Progenitor cell of endocrine pancreas (in vitro differentiated cells): ENCODE measurements at regions not wholly inside any gene's neighbourhood (a gene's known extent, or its start where the extent isn't known, plus 50 kb on each side); places are given as distances from the start of the nearest gene placed in this dataset.

Experiments used
- DNase-seq: peaks from one replicate; pipeline ENCODE4 v3.0.0; 2021; ENCODE audit warnings: low spot score; ENCODE audit not compliant: unreplicated experiment
- H3K27ac Mint-ChIP-seq: 2 replicates; pipeline ENCODE4 v1.8.0; 2021; ENCODE audit warnings: mild to moderate bottlenecking, moderate library complexity, mixed read lengths
- H3K27me3 Mint-ChIP-seq: 2 replicates; pipeline ENCODE4 v1.8.0; 2021; ENCODE audit warnings: mixed read lengths
- H3K36me3 Mint-ChIP-seq: 2 replicates; pipeline ENCODE4 v1.8.0; 2022; ENCODE audit warnings: mixed read lengths; ENCODE audit not compliant: insufficient read depth
- H3K4me1 Mint-ChIP-seq: 2 replicates; pipeline ENCODE4 v1.8.0; 2021; ENCODE audit warnings: low read depth, mixed read lengths
- H3K4me3 Mint-ChIP-seq: 2 replicates; pipeline ENCODE4 v1.8.0; 2021; ENCODE audit warnings: low read depth, mild to moderate bottlenecking, moderate library complexity, mixed read lengths
- H3K9me3 Mint-ChIP-seq: 2 replicates; pipeline ENCODE4 v1.8.0; 2021; ENCODE audit warnings: low read depth, mixed read lengths
- TF ChIP-seq, protein P1 (sequence below): fragments of 200-600 bp; sonication (generic); IDR thresholded peaks from one replicate; pipeline ENCODE4 v1.5.0; 2021; ENCODE audit warnings: antibody characterized with exemption, mild to moderate bottlenecking; ENCODE audit not compliant: unreplicated experiment

DNA sequence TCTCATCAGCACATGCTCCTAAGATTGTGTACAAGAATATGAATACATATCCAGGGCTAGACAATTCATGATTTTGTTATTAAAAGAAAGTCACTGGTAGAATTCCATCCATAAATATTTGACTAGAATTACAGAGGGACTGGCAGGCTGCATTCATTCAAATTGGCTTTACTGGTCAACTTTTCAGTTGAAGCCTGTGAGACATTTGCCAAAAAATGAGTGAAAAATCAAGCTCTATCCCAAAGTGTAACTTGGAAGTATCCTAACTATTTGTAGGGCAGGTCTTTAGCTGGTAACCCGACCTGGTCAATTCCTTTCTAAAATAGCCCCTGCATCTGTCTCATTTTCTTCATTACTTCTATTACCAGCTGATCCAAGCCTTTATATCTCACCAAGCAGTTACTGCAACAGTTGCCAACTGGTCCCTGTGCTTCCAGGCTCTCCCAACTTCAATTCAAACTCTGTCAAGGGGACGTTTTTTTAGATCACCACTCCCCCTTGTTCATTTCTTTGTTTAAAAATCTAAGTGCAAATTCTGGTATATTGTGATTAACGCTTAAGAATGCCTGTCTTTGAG lies 173.1 kb upstream of the TBL1XR1 start:
- H3K36me3 Mint-ChIP-seq = no peaks in the 10 kb centered on the region
- peaks cover 26% of the 10 kb centered on the region for H3K4me1 Mint-ChIP-seq
- TF ChIP-seq, protein P1, sequence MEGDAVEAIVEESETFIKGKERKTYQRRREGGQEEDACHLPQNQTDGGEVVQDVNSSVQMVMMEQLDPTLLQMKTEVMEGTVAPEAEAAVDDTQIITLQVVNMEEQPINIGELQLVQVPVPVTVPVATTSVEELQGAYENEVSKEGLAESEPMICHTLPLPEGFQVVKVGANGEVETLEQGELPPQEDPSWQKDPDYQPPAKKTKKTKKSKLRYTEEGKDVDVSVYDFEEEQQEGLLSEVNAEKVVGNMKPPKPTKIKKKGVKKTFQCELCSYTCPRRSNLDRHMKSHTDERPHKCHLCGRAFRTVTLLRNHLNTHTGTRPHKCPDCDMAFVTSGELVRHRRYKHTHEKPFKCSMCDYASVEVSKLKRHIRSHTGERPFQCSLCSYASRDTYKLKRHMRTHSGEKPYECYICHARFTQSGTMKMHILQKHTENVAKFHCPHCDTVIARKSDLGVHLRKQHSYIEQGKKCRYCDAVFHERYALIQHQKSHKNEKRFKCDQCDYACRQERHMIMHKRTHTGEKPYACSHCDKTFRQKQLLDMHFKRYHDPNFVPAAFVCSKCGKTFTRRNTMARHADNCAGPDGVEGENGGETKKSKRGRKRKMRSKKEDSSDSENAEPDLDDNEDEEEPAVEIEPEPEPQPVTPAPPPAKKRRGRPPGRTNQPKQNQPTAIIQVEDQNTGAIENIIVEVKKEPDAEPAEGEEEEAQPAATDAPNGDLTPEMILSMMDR = no peak
- no peak overlapping the region for H3K4me3 Mint-ChIP-seq
- H3K9me3 Mint-ChIP-seq = peaks cover under 1% of the 10 kb centered on the region
- H3K27me3 Mint-ChIP-seq = no peaks in the 10 kb centered on the region
- DNase-seq = no peak
- peak overlapping the region; percentile 53 for H3K27ac Mint-ChIP-seq

DNA sequence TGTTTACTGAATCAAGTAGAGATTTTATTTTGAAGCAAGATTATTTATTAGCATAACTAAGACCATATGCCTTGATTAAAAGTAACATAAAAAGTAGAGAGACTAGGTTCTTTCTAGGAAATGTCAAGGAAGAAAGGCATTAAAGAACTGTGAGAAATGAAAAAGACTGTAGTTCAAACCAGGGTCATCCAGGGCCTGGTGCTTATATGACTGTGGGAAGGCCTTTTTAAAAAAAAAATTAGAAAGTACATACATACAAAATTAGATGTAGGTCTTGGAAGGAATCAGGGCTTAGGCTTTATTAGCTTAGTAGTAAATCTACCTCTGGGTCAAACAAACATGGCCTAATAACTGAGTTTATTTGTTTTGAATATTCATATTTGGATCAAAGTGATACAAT lies 173.9 kb upstream of the TBL1XR1 start:
- peaks cover 2% of the 10 kb centered on the region for H3K27me3 Mint-ChIP-seq
- peak overlapping the region; percentile 59 for H3K27ac Mint-ChIP-seq
- no peak for DNase-seq
- TF ChIP-seq, protein P1 = no peak
- no peak overlapping the region for H3K4me3 Mint-ChIP-seq
- H3K9me3 Mint-ChIP-seq = peaks cover 4% of the 10 kb centered on the region
- H3K36me3 Mint-ChIP-seq = peaks cover 1% of the 10 kb centered on the region
- peaks cover 26% of the 10 kb centered on the region for H3K4me1 Mint-ChIP-seq

DNA sequence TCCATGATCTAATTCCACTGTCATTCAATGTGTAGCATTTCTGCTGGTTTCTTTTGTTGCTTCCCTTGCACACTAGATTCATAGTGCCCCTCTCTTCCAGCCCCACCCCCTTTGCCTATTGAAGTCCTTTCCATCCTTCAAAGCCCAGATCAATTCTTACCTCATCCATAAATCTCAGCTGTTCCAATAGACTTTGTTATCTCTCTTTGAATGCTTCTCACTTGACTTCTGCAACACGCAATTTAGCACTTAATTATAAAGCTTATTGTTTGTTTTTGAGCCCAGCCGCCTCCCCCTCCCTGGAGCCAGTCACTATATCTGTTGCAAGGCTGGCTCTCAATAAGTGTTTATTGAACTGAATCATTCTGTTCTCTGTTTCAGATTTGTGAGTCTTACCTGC lies 174.6 kb upstream of the TBL1XR1 start:
- H3K9me3 Mint-ChIP-seq = peaks cover 4% of the 10 kb centered on the region
- H3K27ac Mint-ChIP-seq = peak overlapping the region; percentile 68
- H3K27me3 Mint-ChIP-seq = peaks cover 2% of the 10 kb centered on the region
- peak overlapping the region; percentile 0 for H3K4me3 Mint-ChIP-seq
- TF ChIP-seq, protein P1 = no peak
- peaks cover 26% of the 10 kb centered on the region for H3K4me1 Mint-ChIP-seq
- peaks cover 1% of the 10 kb centered on the region for H3K36me3 Mint-ChIP-seq
- no peak for DNase-seq

DNA sequence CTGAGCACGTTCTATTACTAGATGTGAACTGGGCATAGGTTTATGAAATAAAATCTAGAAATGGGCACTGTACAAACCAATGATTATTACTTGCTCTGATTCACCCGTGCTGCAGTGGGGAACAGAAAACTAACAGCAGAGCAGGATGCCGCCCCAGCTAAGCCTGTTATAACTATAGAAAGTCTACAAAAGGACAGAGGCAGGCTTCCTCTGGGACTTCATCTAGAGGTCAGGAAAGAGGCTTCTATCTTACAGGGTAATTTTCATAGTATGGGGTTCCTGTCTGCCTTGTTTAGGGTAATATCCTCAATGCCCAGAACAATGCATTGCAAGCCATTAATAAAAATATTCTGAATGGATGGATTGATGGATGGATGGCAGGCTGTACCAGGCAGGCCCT lies 177.0 kb upstream of the TBL1XR1 start:
- TF ChIP-seq, protein P1 = no peak
- peaks cover 26% of the 10 kb centered on the region for H3K4me1 Mint-ChIP-seq
- DNase-seq = no peak
- H3K9me3 Mint-ChIP-seq = peaks cover 4% of the 10 kb centered on the region
- no peak overlapping the region for H3K27ac Mint-ChIP-seq
- no peak overlapping the region for H3K4me3 Mint-ChIP-seq
- peaks cover 1% of the 10 kb centered on the region for H3K36me3 Mint-ChIP-seq
- peaks cover 2% of the 10 kb centered on the region for H3K27me3 Mint-ChIP-seq

DNA sequence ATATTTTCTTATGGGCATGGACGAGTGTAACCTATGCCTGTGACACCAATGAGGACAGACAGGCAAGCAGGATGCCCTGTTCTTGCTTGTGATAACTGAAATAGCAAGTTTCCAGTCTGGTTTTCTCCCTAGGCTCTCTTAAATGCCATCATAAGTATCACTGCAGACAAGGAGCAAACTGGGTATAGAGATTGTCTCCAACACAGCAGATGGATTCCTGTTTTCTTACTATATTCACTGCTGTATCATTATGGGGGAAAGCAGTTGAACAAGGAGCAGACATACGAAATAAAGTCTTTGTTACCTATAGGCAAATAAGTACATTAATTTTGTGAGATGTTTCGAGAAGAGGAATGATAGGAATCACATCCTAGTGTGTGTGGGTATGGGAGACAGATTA lies 178.0 kb upstream of the TBL1XR1 start:
- Mint-ChIP-seq H3K9me3 (peaks cover 7% of the 10 kb centered on the region), H3K4me3 (no peak overlapping the region), H3K36me3 (peaks cover 1% of the 10 kb centered on the region), H3K4me1 (peaks cover 18% of the 10 kb centered on the region), H3K27ac (no peak overlapping the region), H3K27me3 (peaks cover 2% of the 10 kb centered on the region)
- TF ChIP-seq, protein P1 = no peak
- no peak for DNase-seq
